Testis (tissue), 2 donors: ENCODE measurements at regions not wholly inside any gene's neighbourhood (a gene's known extent, or its start where the extent isn't known, plus 50 kb on each side); places are given as distances from the start of the nearest gene placed in this dataset.

Experiments
- POLR2A ChIP-seq: fragments of 450-650 bp; IDR thresholded peaks from one replicate; pipeline ENCODE4 v1.6.1; 2017; ENCODE audit warnings: antibody characterized with exemption, mild to moderate bottlenecking, moderate library complexity
- TF ChIP-seq, protein P1 (sequence below), 3 experiments: fragments of 450-650 bp in 2 of 3; fragments of 200-600 bp in 1 of 3; sonication (generic) in 1 of 3; IDR thresholded peaks; one replicate each; pipeline ENCODE4 v1.5.1; 2016 to 2019; ENCODE audit warnings: antibody characterized with exemption in 3 of 3, mild to moderate bottlenecking in 2 of 3, moderate library complexity in 1 of 3

DNA sequence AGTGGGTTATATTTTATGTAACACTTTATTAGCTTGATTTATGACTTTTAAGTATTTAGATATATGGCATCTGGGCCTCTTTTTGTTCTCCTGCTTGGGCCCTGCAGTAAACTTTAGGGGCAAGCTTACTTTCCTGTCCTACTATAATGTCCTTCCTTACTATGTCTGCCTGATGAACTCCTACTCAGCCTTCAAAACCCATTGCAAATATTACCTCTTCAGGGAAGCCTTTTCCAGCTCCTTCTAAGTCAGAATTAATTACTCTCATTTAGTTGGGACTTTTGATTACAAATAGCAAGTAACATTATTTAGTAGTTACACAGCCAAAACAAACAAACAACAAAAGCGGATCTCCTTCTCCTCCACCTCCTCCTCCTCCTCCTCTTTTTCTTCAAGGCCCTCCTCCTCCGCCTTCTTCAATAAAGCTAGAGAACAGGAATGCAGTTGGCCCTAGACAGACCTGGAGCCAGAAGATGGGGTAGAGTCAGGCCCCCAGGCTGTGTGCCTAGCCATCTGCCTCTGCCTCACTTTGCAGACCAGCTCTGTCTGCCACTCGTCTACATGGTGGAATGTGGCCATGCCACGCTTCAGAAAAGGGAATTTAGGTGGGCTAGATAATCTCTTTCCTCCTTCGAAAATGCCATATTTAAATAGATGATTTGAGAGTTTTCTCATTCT, 301.2 kb downstream of the SP3 start:
- TF ChIP-seq, protein P1, sequence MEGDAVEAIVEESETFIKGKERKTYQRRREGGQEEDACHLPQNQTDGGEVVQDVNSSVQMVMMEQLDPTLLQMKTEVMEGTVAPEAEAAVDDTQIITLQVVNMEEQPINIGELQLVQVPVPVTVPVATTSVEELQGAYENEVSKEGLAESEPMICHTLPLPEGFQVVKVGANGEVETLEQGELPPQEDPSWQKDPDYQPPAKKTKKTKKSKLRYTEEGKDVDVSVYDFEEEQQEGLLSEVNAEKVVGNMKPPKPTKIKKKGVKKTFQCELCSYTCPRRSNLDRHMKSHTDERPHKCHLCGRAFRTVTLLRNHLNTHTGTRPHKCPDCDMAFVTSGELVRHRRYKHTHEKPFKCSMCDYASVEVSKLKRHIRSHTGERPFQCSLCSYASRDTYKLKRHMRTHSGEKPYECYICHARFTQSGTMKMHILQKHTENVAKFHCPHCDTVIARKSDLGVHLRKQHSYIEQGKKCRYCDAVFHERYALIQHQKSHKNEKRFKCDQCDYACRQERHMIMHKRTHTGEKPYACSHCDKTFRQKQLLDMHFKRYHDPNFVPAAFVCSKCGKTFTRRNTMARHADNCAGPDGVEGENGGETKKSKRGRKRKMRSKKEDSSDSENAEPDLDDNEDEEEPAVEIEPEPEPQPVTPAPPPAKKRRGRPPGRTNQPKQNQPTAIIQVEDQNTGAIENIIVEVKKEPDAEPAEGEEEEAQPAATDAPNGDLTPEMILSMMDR (IDR thresholded peaks at IDR 0.05), result no peak
- TF ChIP-seq POLR2A, result no peak
